WTC11 (cell line): ENCODE measurements at regions not wholly inside any gene's neighbourhood (a gene's known extent, or its start where the extent isn't known, plus 50 kb on each side); places are given as distances from the start of the nearest gene placed in this dataset.

Experiments used
- ATAC-seq: fragments of 200-7000 bp; cut with Tn5 transposase; 2 replicates; pipeline ENCODE4 v1.10.0; 2021; ENCODE audit warnings: mild to moderate bottlenecking, moderate library complexity
- CTCF ChIA-PET: fragments of 300-600 bp; sonication (Branson Sonifier 250); formaldehyde crosslinking; loops from one replicate; lab custom pipeline; 2021; ENCODE audit warnings: antibody characterized with exemption; lab: Charles Lee
- POLR2A ChIA-PET: fragments of 350-600 bp; sonication (Branson Sonifier 250); formaldehyde crosslinking; loops from one replicate; lab custom pipeline; 2021; ENCODE audit warnings: antibody characterized with exemption; lab: Charles Lee
- DNase-seq: peaks from one replicate; pipeline ENCODE4 v3.0.0; 2021; ENCODE audit warnings: low spot score
- H3K27ac Mint-ChIP-seq: 2 replicates; pipeline ENCODE4 v1.8.0; 2021; ENCODE audit warnings: mixed read lengths
- H3K27me3 Mint-ChIP-seq: 2 replicates; pipeline ENCODE4 v1.8.0; 2021; ENCODE audit warnings: low read depth, mild to moderate bottlenecking, moderate library complexity, mixed read lengths
- H3K36me3 Mint-ChIP-seq: 2 replicates; pipeline ENCODE4 v1.8.0; 2021; ENCODE audit warnings: mixed read lengths
- H3K4me1 Mint-ChIP-seq: 2 replicates; pipeline ENCODE4 v1.8.0; 2022; ENCODE audit warnings: mixed read lengths
- H3K4me3 Mint-ChIP-seq: 2 replicates; pipeline ENCODE4 v1.8.0; 2021; ENCODE audit warnings: mild to moderate bottlenecking, moderate library complexity, mixed read lengths
- H3K9me3 Mint-ChIP-seq: 2 replicates; pipeline ENCODE4 v1.8.0; 2021; ENCODE audit warnings: mixed read lengths
- AR ChIP-seq: fragments of 250-450 bp; sonication (Bioruptor Pico); IDR thresholded peaks from 2 replicates; pipeline ENCODE4 v1.9.0; 2021; ENCODE audit warnings: mild to moderate bottlenecking
- E2F1 ChIP-seq: sonication (generic); formaldehyde crosslinking; IDR thresholded peaks from 2 replicates; pipeline ENCODE4 v1.8.0; 2022; ENCODE audit warnings: mild to moderate bottlenecking, missing genetic modification reagents
- ELF4 ChIP-seq: sonication (generic); formaldehyde crosslinking; IDR thresholded peaks from 2 replicates; pipeline ENCODE4 v1.8.1; 2022; ENCODE audit warnings: low read depth, mild to moderate bottlenecking, moderate library complexity, missing genetic modification reagents
- FOXK1 ChIP-seq: sonication (generic); formaldehyde crosslinking; IDR thresholded peaks from 2 replicates; pipeline ENCODE4 v1.8.0; 2022; ENCODE audit warnings: mild to moderate bottlenecking, moderate library complexity, missing genetic modification reagents
- GRHL2 ChIP-seq: fragments of 250-450 bp; sonication (Bioruptor Pico); IDR thresholded peaks from 2 replicates; pipeline ENCODE4 v1.8.0; 2022; ENCODE audit warnings: mild to moderate bottlenecking, moderate library complexity; ENCODE audit not compliant: insufficient replicate concordance, severe bottlenecking
- MYBL2 ChIP-seq: sonication (generic); formaldehyde crosslinking; IDR thresholded peaks from 2 replicates; pipeline ENCODE4 v1.8.1; 2023; ENCODE audit warnings: mild to moderate bottlenecking, moderate library complexity, missing genetic modification reagents
- NFE2L1 ChIP-seq: sonication (generic); formaldehyde crosslinking; IDR thresholded peaks from 2 replicates; pipeline ENCODE4 v1.8.1; 2023; ENCODE audit warnings: missing genetic modification reagents
- NR3C1 ChIP-seq: sonication (generic); formaldehyde crosslinking; conservative IDR thresholded peaks from 2 replicates; pipeline ENCODE4 v1.8.1; 2023; ENCODE audit warnings: low read depth, mild to moderate bottlenecking, missing genetic modification reagents
- RELA ChIP-seq: sonication (generic); formaldehyde crosslinking; IDR thresholded peaks from 2 replicates; pipeline ENCODE4 v1.8.1; 2022; ENCODE audit warnings: missing genetic modification reagents, mild to moderate bottlenecking, borderline replicate concordance
- TEAD4 ChIP-seq: sonication (generic); formaldehyde crosslinking; IDR thresholded peaks from 2 replicates; pipeline ENCODE4 v1.8.0; 2022; ENCODE audit warnings: mild to moderate bottlenecking, missing genetic modification reagents
- ZMAT4 ChIP-seq: fragments of 250-450 bp; sonication (Bioruptor Pico); IDR thresholded peaks from 2 replicates; pipeline ENCODE4 v1.9.0; 2021; ENCODE audit warnings: mild to moderate bottlenecking
- ZNF121 ChIP-seq: sonication (generic); formaldehyde crosslinking; IDR thresholded peaks from 2 replicates; pipeline ENCODE4 v1.8.0; 2023; ENCODE audit warnings: missing genetic modification reagents
- ZNF219 ChIP-seq: sonication (generic); formaldehyde crosslinking; IDR thresholded peaks from 2 replicates; pipeline ENCODE4 v1.8.0; 2023; ENCODE audit warnings: missing genetic modification reagents, mild to moderate bottlenecking, borderline replicate concordance
- ZNF416 ChIP-seq: fragments of 250-450 bp; sonication (Bioruptor Pico); IDR thresholded peaks from 2 replicates; pipeline ENCODE4 v1.9.0; 2021; ENCODE audit warnings: mild to moderate bottlenecking, inconsistent platforms
- ZSCAN18 ChIP-seq: fragments of 250-450 bp; sonication (Bioruptor Pico); IDR thresholded peaks from 2 replicates; pipeline ENCODE4 v2.1.2; 2022; ENCODE audit warnings: mild to moderate bottlenecking, moderate library complexity
- TF ChIP-seq, protein P1 (sequence below): sonication (generic); formaldehyde crosslinking; IDR thresholded peaks from 2 replicates; pipeline ENCODE4 v1.8.1; 2023; ENCODE audit warnings: mild to moderate bottlenecking, missing genetic modification reagents, moderate library complexity
- TF ChIP-seq, protein P2 (sequence below): sonication (generic); formaldehyde crosslinking; IDR thresholded peaks from 2 replicates; pipeline ENCODE4 v1.8.1; 2022; ENCODE audit warnings: low read depth, missing genetic modification reagents, borderline replicate concordance
- TF ChIP-seq, protein P3 (sequence below): fragments of 250-450 bp; sonication (Bioruptor Pico); IDR thresholded peaks from 2 replicates; pipeline ENCODE4 v1.9.0; 2021; ENCODE audit warnings: mild to moderate bottlenecking, borderline replicate concordance
- TF ChIP-seq, protein P4 (sequence below): sonication (generic); formaldehyde crosslinking; IDR thresholded peaks from 2 replicates; pipeline ENCODE4 v1.8.1; 2023; ENCODE audit warnings: mild to moderate bottlenecking, moderate library complexity, missing genetic modification reagents

DNA sequence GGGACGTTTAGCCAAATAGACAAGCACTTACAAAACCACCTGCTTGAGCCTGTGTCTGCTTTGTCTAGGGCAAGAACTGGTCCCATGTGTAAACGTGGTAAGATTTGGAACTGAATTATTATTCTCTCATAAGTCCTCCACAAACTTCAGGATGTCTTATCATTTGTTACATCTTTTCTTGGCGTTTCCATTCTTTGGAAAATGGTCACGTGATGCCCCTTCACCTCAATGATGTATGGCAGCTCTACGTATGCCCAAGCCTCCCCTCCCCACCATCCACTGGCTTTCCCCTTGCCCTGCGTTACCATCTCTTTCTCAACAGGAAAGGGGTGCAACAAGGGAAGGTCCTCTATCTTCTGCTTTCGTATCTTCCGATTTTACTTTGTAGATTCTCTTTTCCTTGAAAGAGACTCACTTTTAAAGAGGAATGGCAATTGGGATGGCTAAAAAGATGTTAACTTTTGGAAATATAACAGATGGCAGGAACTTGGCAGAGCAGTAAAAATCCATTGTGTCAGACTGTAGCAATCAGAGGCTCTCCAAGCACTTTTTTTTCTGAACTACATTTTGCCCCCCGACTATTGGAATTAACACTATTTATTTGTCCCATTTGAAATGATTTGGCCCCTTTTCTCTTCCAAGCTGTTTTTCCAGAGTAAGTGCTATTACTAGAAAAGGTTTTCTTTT lies 117.6 kb downstream of the FAT3 start:
- ChIA-PET CTCF (interaction anchor here (1.6 to 2.5 kb wide), 2 partner anchors 12 to 59 kb away, joined by 7 to 43 read pairs; no protein-coding TSS in a partner anchor), POLR2A (no interaction called here)
- Mint-ChIP-seq H3K36me3 (no peaks in the 10 kb centered on the region), H3K27me3 (no peaks in the 10 kb centered on the region), H3K27ac (no peak overlapping the region), H3K4me3 (no peak overlapping the region), H3K4me1 (peaks cover 42% of the 10 kb centered on the region), H3K9me3 (no peaks in the 10 kb centered on the region)
- ATAC-seq = no peak
- TF ChIP-seq ZNF121 (CRISPR knock-in tag) = no peak
- TF ChIP-seq RELA = no peak
- TF ChIP-seq ZSCAN18 (CRISPR knock-in tag) = no peak
- TF ChIP-seq, protein P1, sequence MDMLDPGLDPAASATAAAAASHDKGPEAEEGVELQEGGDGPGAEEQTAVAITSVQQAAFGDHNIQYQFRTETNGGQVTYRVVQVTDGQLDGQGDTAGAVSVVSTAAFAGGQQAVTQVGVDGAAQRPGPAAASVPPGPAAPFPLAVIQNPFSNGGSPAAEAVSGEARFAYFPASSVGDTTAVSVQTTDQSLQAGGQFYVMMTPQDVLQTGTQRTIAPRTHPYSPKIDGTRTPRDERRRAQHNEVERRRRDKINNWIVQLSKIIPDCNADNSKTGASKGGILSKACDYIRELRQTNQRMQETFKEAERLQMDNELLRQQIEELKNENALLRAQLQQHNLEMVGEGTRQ = 0 out of 2 replicates have a peak, but pooled peaks have one; percentile 20
- TF ChIP-seq, protein P2, sequence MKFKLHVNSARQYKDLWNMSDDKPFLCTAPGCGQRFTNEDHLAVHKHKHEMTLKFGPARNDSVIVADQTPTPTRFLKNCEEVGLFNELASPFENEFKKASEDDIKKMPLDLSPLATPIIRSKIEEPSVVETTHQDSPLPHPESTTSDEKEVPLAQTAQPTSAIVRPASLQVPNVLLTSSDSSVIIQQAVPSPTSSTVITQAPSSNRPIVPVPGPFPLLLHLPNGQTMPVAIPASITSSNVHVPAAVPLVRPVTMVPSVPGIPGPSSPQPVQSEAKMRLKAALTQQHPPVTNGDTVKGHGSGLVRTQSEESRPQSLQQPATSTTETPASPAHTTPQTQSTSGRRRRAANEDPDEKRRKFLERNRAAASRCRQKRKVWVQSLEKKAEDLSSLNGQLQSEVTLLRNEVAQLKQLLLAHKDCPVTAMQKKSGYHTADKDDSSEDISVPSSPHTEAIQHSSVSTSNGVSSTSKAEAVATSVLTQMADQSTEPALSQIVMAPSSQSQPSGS (CRISPR knock-in tag) = no peak
- DNase-seq = no peak

GRCh38 chr11:92342886-92343285 lies 118.3 kb downstream of the FAT3 start:
- no peak overlapping the region for H3K4me3 Mint-ChIP-seq
- no peaks in the 10 kb centered on the region for H3K9me3 Mint-ChIP-seq
- no peak for DNase-seq
- no peak overlapping the region for H3K27ac Mint-ChIP-seq
- ChIA-PET CTCF (no interaction called here), POLR2A (no interaction called here)
- no peak for ATAC-seq
- H3K36me3 Mint-ChIP-seq = no peaks in the 10 kb centered on the region
- peaks cover 49% of the 10 kb centered on the region for H3K4me1 Mint-ChIP-seq
- no peaks in the 10 kb centered on the region for H3K27me3 Mint-ChIP-seq
- TF ChIP-seq ZMAT4 (CRISPR knock-in tag) (no peak), ZNF219 (CRISPR knock-in tag) (no peak), FOXK1 (CRISPR knock-in tag) (no peak), MYBL2 (no peak), ELF4 (no peak), RELA (no peak), E2F1 (CRISPR knock-in tag) (no peak), NR3C1 (no peak), AR (CRISPR knock-in tag) (no peak), GRHL2 (CRISPR knock-in tag) (no peak), NFE2L1 (CRISPR knock-in tag) (no peak), TEAD4 (CRISPR knock-in tag) (no peak), ZNF416 (CRISPR knock-in tag) (no peak)
- TF ChIP-seq, protein P3, sequence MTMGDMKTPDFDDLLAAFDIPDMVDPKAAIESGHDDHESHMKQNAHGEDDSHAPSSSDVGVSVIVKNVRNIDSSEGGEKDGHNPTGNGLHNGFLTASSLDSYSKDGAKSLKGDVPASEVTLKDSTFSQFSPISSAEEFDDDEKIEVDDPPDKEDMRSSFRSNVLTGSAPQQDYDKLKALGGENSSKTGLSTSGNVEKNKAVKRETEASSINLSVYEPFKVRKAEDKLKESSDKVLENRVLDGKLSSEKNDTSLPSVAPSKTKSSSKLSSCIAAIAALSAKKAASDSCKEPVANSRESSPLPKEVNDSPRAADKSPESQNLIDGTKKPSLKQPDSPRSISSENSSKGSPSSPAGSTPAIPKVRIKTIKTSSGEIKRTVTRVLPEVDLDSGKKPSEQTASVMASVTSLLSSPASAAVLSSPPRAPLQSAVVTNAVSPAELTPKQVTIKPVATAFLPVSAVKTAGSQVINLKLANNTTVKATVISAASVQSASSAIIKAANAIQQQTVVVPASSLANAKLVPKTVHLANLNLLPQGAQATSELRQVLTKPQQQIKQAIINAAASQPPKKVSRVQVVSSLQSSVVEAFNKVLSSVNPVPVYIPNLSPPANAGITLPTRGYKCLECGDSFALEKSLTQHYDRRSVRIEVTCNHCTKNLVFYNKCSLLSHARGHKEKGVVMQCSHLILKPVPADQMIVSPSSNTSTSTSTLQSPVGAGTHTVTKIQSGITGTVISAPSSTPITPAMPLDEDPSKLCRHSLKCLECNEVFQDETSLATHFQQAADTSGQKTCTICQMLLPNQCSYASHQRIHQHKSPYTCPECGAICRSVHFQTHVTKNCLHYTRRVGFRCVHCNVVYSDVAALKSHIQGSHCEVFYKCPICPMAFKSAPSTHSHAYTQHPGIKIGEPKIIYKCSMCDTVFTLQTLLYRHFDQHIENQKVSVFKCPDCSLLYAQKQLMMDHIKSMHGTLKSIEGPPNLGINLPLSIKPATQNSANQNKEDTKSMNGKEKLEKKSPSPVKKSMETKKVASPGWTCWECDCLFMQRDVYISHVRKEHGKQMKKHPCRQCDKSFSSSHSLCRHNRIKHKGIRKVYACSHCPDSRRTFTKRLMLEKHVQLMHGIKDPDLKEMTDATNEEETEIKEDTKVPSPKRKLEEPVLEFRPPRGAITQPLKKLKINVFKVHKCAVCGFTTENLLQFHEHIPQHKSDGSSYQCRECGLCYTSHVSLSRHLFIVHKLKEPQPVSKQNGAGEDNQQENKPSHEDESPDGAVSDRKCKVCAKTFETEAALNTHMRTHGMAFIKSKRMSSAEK (CRISPR knock-in tag) = no peak
- TF ChIP-seq, protein P4, sequence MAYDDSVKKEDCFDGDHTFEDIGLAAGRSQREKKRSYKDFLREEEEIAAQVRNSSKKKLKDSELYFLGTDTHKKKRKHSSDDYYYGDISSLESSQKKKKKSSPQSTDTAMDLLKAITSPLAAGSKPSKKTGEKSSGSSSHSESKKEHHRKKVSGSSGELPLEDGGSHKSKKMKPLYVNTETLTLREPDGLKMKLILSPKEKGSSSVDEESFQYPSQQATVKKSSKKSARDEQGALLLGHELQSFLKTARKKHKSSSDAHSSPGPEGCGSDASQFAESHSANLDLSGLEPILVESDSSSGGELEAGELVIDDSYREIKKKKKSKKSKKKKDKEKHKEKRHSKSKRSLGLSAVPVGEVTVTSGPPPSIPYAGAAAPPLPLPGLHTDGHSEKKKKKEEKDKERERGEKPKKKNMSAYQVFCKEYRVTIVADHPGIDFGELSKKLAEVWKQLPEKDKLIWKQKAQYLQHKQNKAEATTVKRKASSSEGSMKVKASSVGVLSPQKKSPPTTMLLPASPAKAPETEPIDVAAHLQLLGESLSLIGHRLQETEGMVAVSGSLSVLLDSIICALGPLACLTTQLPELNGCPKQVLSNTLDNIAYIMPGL = no peak
